ENCODE measurements at regions not wholly inside any gene's neighbourhood (a gene's known extent, or its start where the extent isn't known, plus 50 kb on each side); places are given as distances from the start of the nearest gene placed in this dataset.
"Not testable (repeated sequence)": the region's sequence is repeated elsewhere in the genome, so short reads cannot be mapped to it uniquely, and the experiment has no call there.

- in situ Hi-C loops (cut with HindIII; ENCODE audit: low pct_unique_long_range_greater_than_20kb, low sequenced_read_pairs) = no loop called here
- DNase-seq (ENCODE audit: low read depth) = no peak
Measured at GRCh38 chr17:33914125-33914524, 341.0 kb upstream of the CCL2 start.

GRCh38 chr17:33922971-33923370 lies 332.1 kb upstream of the CCL2 start:
- DNase-seq (ENCODE audit: low read depth) = no peak
- in situ Hi-C loops (cut with HindIII; ENCODE audit: low pct_unique_long_range_greater_than_20kb, low sequenced_read_pairs) = no loop called here

GRCh38 chr17:33924104-33924503 lies 331.0 kb upstream of the CCL2 start:
- DNase-seq (ENCODE audit: low read depth) = no peak
- in situ Hi-C loops (cut with HindIII; ENCODE audit: low pct_unique_long_range_greater_than_20kb, low sequenced_read_pairs) = no loop called here

GRCh38 chr17:33925649-33926048 lies 329.4 kb upstream of the CCL2 start:
- in situ Hi-C loops (cut with HindIII; ENCODE audit: low pct_unique_long_range_greater_than_20kb, low sequenced_read_pairs) = no loop called here
- DNase-seq (ENCODE audit: low read depth) = no peak

- peak; percentile 43 for DNase-seq (ENCODE audit: low read depth)
- in situ Hi-C loops (cut with HindIII; ENCODE audit: low pct_unique_long_range_greater_than_20kb, low sequenced_read_pairs) = no loop called here
Measured at GRCh38 chr17:33927732-33928133, 327.4 kb upstream of the CCL2 start.

- no peak for DNase-seq (ENCODE audit: low read depth)
- in situ Hi-C loops (cut with HindIII; ENCODE audit: low pct_unique_long_range_greater_than_20kb, low sequenced_read_pairs) = no loop called here
Measured at GRCh38 chr17:33929181-33929724, 325.8 kb upstream of the CCL2 start.

- DNase-seq (ENCODE audit: low read depth); in situ Hi-C loops (cut with HindIII; ENCODE audit: low pct_unique_long_range_greater_than_20kb, low sequenced_read_pairs): not testable (repeated sequence)
Measured at GRCh38 chr17:33931148-33931814, 323.8 kb upstream of the CCL2 start.

GRCh38 chr17:33932996-33933395 lies 322.1 kb upstream of the CCL2 start:
- in situ Hi-C loops (cut with HindIII; ENCODE audit: low pct_unique_long_range_greater_than_20kb, low sequenced_read_pairs) = no loop called here
- no peak for DNase-seq (ENCODE audit: low read depth)

GRCh38 chr17:33933576-33933975 lies 321.5 kb upstream of the CCL2 start:
- in situ Hi-C loops (cut with HindIII; ENCODE audit: low pct_unique_long_range_greater_than_20kb, low sequenced_read_pairs) = no loop called here
- no peak for DNase-seq (ENCODE audit: low read depth)

GRCh38 chr17:33934696-33935095 lies 320.4 kb upstream of the CCL2 start:
- in situ Hi-C loops (cut with HindIII; ENCODE audit: low pct_unique_long_range_greater_than_20kb, low sequenced_read_pairs) = no loop called here

GRCh38 chr17:33935822-33936221 lies 319.3 kb upstream of the CCL2 start:
- no peak for DNase-seq (ENCODE audit: low read depth)

More at GRCh38 chr17:33934696-33935095, 320.4 kb upstream of the CCL2 start:
- DNase-seq (ENCODE audit: low read depth) = no peak

GRCh38 chr17:33936764-33937163 lies 318.3 kb upstream of the CCL2 start:
- in situ Hi-C loops (cut with HindIII; ENCODE audit: low pct_unique_long_range_greater_than_20kb, low sequenced_read_pairs) = no loop called here
- DNase-seq (ENCODE audit: low read depth) = no peak

More at GRCh38 chr17:33935822-33936221, 319.3 kb upstream of the CCL2 start:
- in situ Hi-C loops (cut with HindIII; ENCODE audit: low pct_unique_long_range_greater_than_20kb, low sequenced_read_pairs) = no loop called here

GRCh38 chr17:33939959-33940358 lies 315.1 kb upstream of the CCL2 start:
- in situ Hi-C loops (cut with HindIII; ENCODE audit: low pct_unique_long_range_greater_than_20kb, low sequenced_read_pairs) = no loop called here
- DNase-seq (ENCODE audit: low read depth) = no peak

GRCh38 chr17:33940769-33941370 lies 314.2 kb upstream of the CCL2 start:
- in situ Hi-C loops (cut with HindIII; ENCODE audit: low pct_unique_long_range_greater_than_20kb, low sequenced_read_pairs) = no loop called here
- no peak for DNase-seq (ENCODE audit: low read depth)

GRCh38 chr17:33941744-33942143 lies 313.3 kb upstream of the CCL2 start:
- no peak for DNase-seq (ENCODE audit: low read depth)
- in situ Hi-C loops (cut with HindIII; ENCODE audit: low pct_unique_long_range_greater_than_20kb, low sequenced_read_pairs) = no loop called here

- in situ Hi-C loops (cut with HindIII; ENCODE audit: low pct_unique_long_range_greater_than_20kb, low sequenced_read_pairs) = no loop called here
- peak; percentile 18 for DNase-seq (ENCODE audit: low read depth)
Measured at GRCh38 chr17:33942414-33942813, 312.7 kb upstream of the CCL2 start.

GRCh38 chr17:33944412-33944811 lies 310.7 kb upstream of the CCL2 start:
- in situ Hi-C loops (cut with HindIII; ENCODE audit: low pct_unique_long_range_greater_than_20kb, low sequenced_read_pairs) = no loop called here
- no peak for DNase-seq (ENCODE audit: low read depth)

- no peak for DNase-seq (ENCODE audit: low read depth)
- in situ Hi-C loops (cut with HindIII; ENCODE audit: low pct_unique_long_range_greater_than_20kb, low sequenced_read_pairs) = no loop called here
Measured at GRCh38 chr17:33944826-33945225, 310.3 kb upstream of the CCL2 start.

GRCh38 chr17:33945646-33946546 lies 309.2 kb upstream of the CCL2 start:
- in situ Hi-C loops (cut with HindIII; ENCODE audit: low pct_unique_long_range_greater_than_20kb, low sequenced_read_pairs) = no loop called here
- DNase-seq (ENCODE audit: low read depth) = no peak

All from Caki2 (cell line).